H1 (cell line): ENCODE measurements at regions not wholly inside any gene's neighbourhood (a gene's known extent, or its start where the extent isn't known, plus 50 kb on each side); places are given as distances from the start of the nearest gene placed in this dataset.

Source experiments
- CTCF ChIA-PET: fragments of 300-600 bp; sonication (Branson Sonifier 250); formaldehyde crosslinking; loops from one replicate; lab custom pipeline; 2021; ENCODE audit not compliant: partially characterized antibody; lab: Charles Lee
- POLR2A ChIA-PET: fragments of 300-600 bp; sonication (Branson Sonifier 250); formaldehyde crosslinking; loops from one replicate; lab custom pipeline; 2021; ENCODE audit warnings: inconsistent platforms; ENCODE audit not compliant: partially characterized antibody; lab: Charles Lee
- DNase-seq, 2 experiments: peaks; one replicate each; pipeline versions ENCODE4 v3.0.0 to v3.0.0-alpha.2; 2010 to 2022; ENCODE audit warnings: low spot score in 2 of 2, low read depth in 1 of 2, mixed read lengths in 1 of 2
- FAIRE-seq: peaks from 2 replicates; lab custom pipeline; 2011; peaks lifted over from hg19 to GRCh38; lab: Jason Lieb, UNC
- H2AFZ ChIP-seq: 2 replicates; pipeline ENCODE4 v1.8.1; 2012; ENCODE audit warnings: low read length, inconsistent platforms
- H2AK5ac ChIP-seq: 2 replicates; pipeline ENCODE4 v1.6.1; 2013; ENCODE audit warnings: low read depth, low read length
- H2BK120ac ChIP-seq: replicated peaks from 2 replicates; pipeline ENCODE3; 2013; ENCODE audit warnings: low read depth, low read length, inconsistent platforms
- H2BK12ac ChIP-seq: 2 replicates; pipeline ENCODE4 v1.6.1; 2013; ENCODE audit warnings: low read depth, low read length
- H2BK15ac ChIP-seq: 2 replicates; pipeline ENCODE4 v1.6.1; 2013; ENCODE audit warnings: low read length
- H2BK20ac ChIP-seq: 2 replicates; pipeline ENCODE4 v1.6.1; 2013; ENCODE audit warnings: low read length
- H2BK5ac ChIP-seq: 2 replicates; pipeline ENCODE4 v1.6.1; 2013; ENCODE audit warnings: low read depth, low read length
- H3K14ac ChIP-seq: 2 replicates; pipeline ENCODE4 v1.6.1; 2013; ENCODE audit warnings: inconsistent platforms; ENCODE audit not compliant: insufficient read length
- H3K18ac ChIP-seq: 2 replicates; pipeline ENCODE4 v1.6.1; 2013; ENCODE audit warnings: low read length; ENCODE audit errors: extremely low read depth
- H3K23ac ChIP-seq: 2 replicates; pipeline ENCODE4 v1.6.1; 2013; ENCODE audit warnings: inconsistent platforms; ENCODE audit not compliant: insufficient read length
- H3K23me2 ChIP-seq: 2 replicates; pipeline ENCODE4 v1.6.1; 2013; ENCODE audit warnings: low read depth, low read length
- H3K27ac ChIP-seq: 2 replicates; pipeline ENCODE4 v1.6.1; 2011; ENCODE audit warnings: low read depth, low read length, inconsistent platforms
- H3K27me3 ChIP-seq, 4 experiments: replicated peaks in 1 of 4; 1 replicate in 1 of 4; 2 replicates in 3 of 4; pipeline versions ENCODE4 v1.6.1 to v1.8.1; 2011 to 2013; ENCODE audit warnings: low read length in 3 of 4, mild to moderate bottlenecking in 3 of 4, inconsistent platforms in 2 of 4, mixed read lengths in 2 of 4, moderate library complexity in 1 of 4; ENCODE audit not compliant: control insufficient read depth in 3 of 4, insufficient read depth in 3 of 4; ENCODE audit errors: extremely low read depth in 1 of 4
- H3K36me3 ChIP-seq, 4 experiments: 2 replicates each; pipeline versions ENCODE4 v1.6.1 to v1.8.1; 2011 to 2013; ENCODE audit warnings: mild to moderate bottlenecking in 4 of 4, low read length in 3 of 4, moderate library complexity in 2 of 4, control low read depth in 1 of 4, inconsistent platforms in 1 of 4; ENCODE audit not compliant: insufficient read depth in 4 of 4, control insufficient read depth in 2 of 4
- H3K4ac ChIP-seq: replicated peaks from 2 replicates; pipeline ENCODE3; 2013; ENCODE audit warnings: low read length, low read depth, mixed read lengths, inconsistent platforms; ENCODE audit not compliant: insufficient read length
- H3K4me1 ChIP-seq, 4 experiments: replicated peaks in 1 of 4; 1 replicate in 1 of 4; 2 replicates in 3 of 4; pipeline versions ENCODE4 v1.6.1 to v1.8.1; 2011 to 2013; ENCODE audit warnings: low read length in 3 of 4, inconsistent platforms in 2 of 4, mixed read lengths in 1 of 4; ENCODE audit not compliant: insufficient read depth in 4 of 4, control insufficient read depth in 3 of 4
- H3K4me2 ChIP-seq, 2 experiments: 2 replicates each; pipeline versions ENCODE4 v1.6.1 to v1.8.1; 2011 to 2013; ENCODE audit warnings: low read depth in 2 of 2, low read length in 2 of 2, control low read depth in 1 of 2, inconsistent platforms in 1 of 2, mild to moderate bottlenecking in 1 of 2; ENCODE audit not compliant: insufficient read depth in 1 of 2
- H3K4me3 ChIP-seq, 4 experiments: fragments of 200-600, 300-600 bp in 1 of 4; sonication (generic), shearing (Covaris generic), sonication (Bioruptor Twin) in 1 of 4; 2 replicates each; pipeline versions ENCODE4 v1.5.1 to v1.8.1; 2011 to 2016; ENCODE audit warnings: low read length in 4 of 4, low read depth in 3 of 4, control low read depth in 2 of 4, inconsistent platforms in 2 of 4, mild to moderate bottlenecking in 2 of 4, mixed read lengths in 1 of 4, moderate library complexity in 1 of 4; ENCODE audit not compliant: insufficient read depth in 2 of 4; ENCODE audit errors: extremely low read depth in 1 of 4
- H3K56ac ChIP-seq: replicated peaks from 2 replicates; pipeline ENCODE3; 2013; ENCODE audit warnings: low read depth, mild to moderate bottlenecking, mixed read lengths, low read length, inconsistent platforms; ENCODE audit not compliant: insufficient read length
- H3K79me1 ChIP-seq: 2 replicates; pipeline ENCODE4 v1.6.1; 2013; ENCODE audit warnings: low read depth, low read length, control low read depth
- H3K79me2 ChIP-seq, 2 experiments: 2 replicates each; pipeline versions ENCODE4 v1.6.1 to v1.8.1; 2012 to 2013; ENCODE audit warnings: low read length in 2 of 2, mild to moderate bottlenecking in 2 of 2, inconsistent platforms in 1 of 2; ENCODE audit not compliant: insufficient read depth in 2 of 2, control insufficient read depth in 1 of 2
- H3K9ac ChIP-seq, 4 experiments: replicated peaks in 1 of 4; 1 replicate in 1 of 4; 2 replicates in 3 of 4; pipeline versions ENCODE4 v1.6.1 to v1.8.1; 2011 to 2013; ENCODE audit warnings: low read depth in 3 of 4, low read length in 3 of 4, control low read depth in 2 of 4, mild to moderate bottlenecking in 2 of 4, moderate library complexity in 2 of 4, inconsistent platforms in 1 of 4; ENCODE audit errors: extremely low read depth in 1 of 4
- H3K9me3 ChIP-seq, 2 experiments: 2 replicates each; pipeline versions ENCODE4 v1.6.1 to v1.8.1; 2012 to 2013; ENCODE audit warnings: mild to moderate bottlenecking in 2 of 2, moderate library complexity in 2 of 2, control low read depth in 1 of 2, inconsistent platforms in 1 of 2, low read depth in 1 of 2, low read length in 1 of 2, mixed read lengths in 1 of 2; ENCODE audit not compliant: insufficient read depth in 2 of 2
- H4K20me1 ChIP-seq, 2 experiments: replicated peaks in 1 of 2; 2 replicates each; pipeline versions ENCODE3 to v1.8.1; 2011 to 2013; ENCODE audit warnings: inconsistent platforms in 2 of 2, low read length in 2 of 2, mild to moderate bottlenecking in 1 of 2; ENCODE audit not compliant: insufficient read depth in 2 of 2, control insufficient read depth in 1 of 2
- H4K5ac ChIP-seq: 2 replicates; pipeline ENCODE4 v1.6.1; 2013; ENCODE audit warnings: low read length, low read depth, mixed read lengths, inconsistent platforms; ENCODE audit not compliant: insufficient read length
- H4K8ac ChIP-seq: 2 replicates; pipeline ENCODE4 v1.8.0; 2013; ENCODE audit warnings: mild to moderate bottlenecking, moderate library complexity, low read length, inconsistent platforms; ENCODE audit not compliant: insufficient read depth; ENCODE audit errors: extremely low read depth
- H4K91ac ChIP-seq: replicated peaks from 2 replicates; pipeline ENCODE3; 2013; ENCODE audit warnings: low read length, mixed read lengths, inconsistent platforms; ENCODE audit not compliant: insufficient read length
- GTF2F1 ChIP-seq: IDR thresholded peaks from 2 replicates; pipeline ENCODE4 v1.6.1; 2012; ENCODE audit warnings: low read depth, low read length, improper control_type of control experiment, borderline replicate concordance
- JUND ChIP-seq: IDR thresholded peaks from 2 replicates; pipeline ENCODE4 v1.6.1; 2011; ENCODE audit warnings: mild to moderate bottlenecking, improper control_type of control experiment, low read length
- NRF1 ChIP-seq: IDR thresholded peaks from 2 replicates; pipeline ENCODE4 v1.6.1; 2011; ENCODE audit warnings: mild to moderate bottlenecking, low read depth, low read length, improper control_type of control experiment
- POLR2A ChIP-seq, 2 experiments: IDR thresholded peaks; 1 replicate in 1 of 2; 2 replicates in 1 of 2; pipeline ENCODE4 v1.6.1; 2011; ENCODE audit warnings: low read depth in 2 of 2, low read length in 2 of 2, mild to moderate bottlenecking in 2 of 2; ENCODE audit errors: control extremely low read depth in 1 of 2
- RAD21 ChIP-seq, 2 experiments: IDR thresholded peaks in 1 of 2; conservative IDR thresholded peaks in 1 of 2; 2 replicates each; pipeline ENCODE4 v1.6.1; 2011; ENCODE audit warnings: low read depth in 2 of 2, low read length in 2 of 2, improper control_type of control experiment in 1 of 2, inconsistent platforms in 1 of 2, mild to moderate bottlenecking in 1 of 2, moderate library complexity in 1 of 2
- SAP30 ChIP-seq: fragments of 300-600 bp; sonication (generic); IDR thresholded peaks from 2 replicates; pipeline ENCODE4 v1.7.1; 2012; ENCODE audit warnings: low read length, moderate library complexity, mild to moderate bottlenecking, inconsistent platforms; ENCODE audit not compliant: insufficient read depth, insufficient replicate concordance
- SIX5 ChIP-seq: IDR thresholded peaks from 2 replicates; pipeline ENCODE4 v1.6.1; 2011; ENCODE audit warnings: mild to moderate bottlenecking, low read depth, low read length
- TCF12 ChIP-seq: IDR thresholded peaks from 2 replicates; pipeline ENCODE4 v1.6.1; 2011; ENCODE audit warnings: low read depth, mild to moderate bottlenecking, low read length
- ZNF274 ChIP-seq: IDR thresholded peaks from 2 replicates; pipeline ENCODE4 v1.7.0; 2012; ENCODE audit warnings: low read length, borderline replicate concordance; ENCODE audit errors: extremely low read depth
- WGBS, 2 experiments: shearing (Covaris generic) in 1 of 2; methylation state at CpG; one replicate each; pipeline versions ENCODE4 v1.1.6 to v1.1.7; 2013 to 2015; ENCODE audit warnings: low lambda C conversion rate in 2 of 2, mixed read lengths in 2 of 2, inconsistent platforms in 1 of 2, low coverage in 1 of 2, missing lambda C conversion rate in 1 of 2; ENCODE audit not compliant: insufficient replicate concordance in 2 of 2, insufficient coverage in 1 of 2, insufficient read length in 1 of 2; ENCODE audit errors: extremely low coverage in 1 of 2, missing lambda C conversion rate in 1 of 2; 5-methylcytosine and 5-hydroxymethylcytosine counted together

DNA sequence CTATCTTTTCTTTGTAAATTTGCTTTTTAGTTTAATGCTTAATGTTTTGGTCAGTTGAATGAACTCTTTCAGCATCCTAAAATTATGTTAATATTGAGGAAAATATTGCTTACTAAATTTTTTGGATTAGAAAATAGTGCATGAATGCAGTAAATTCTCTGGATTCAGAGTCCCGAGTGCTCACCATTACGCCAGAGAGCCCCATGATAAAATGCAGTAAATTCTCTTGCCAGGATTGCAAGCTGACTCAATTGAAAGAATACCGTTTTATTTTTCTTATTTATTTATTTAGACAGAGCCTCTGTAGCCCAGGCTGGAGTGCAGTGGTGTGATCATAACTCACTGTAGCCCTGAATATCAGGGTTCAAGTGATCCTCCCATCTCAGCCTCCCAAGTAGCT, 60.9 kb upstream of the ENPEP start:
- H3K23me2 ChIP-seq: peaks cover 4% of the 10 kb centered on the region
- no peak overlapping the region for H4K91ac ChIP-seq
- no peaks in the 10 kb centered on the region; a peak in 1 of 4 replicates for H3K9me3 ChIP-seq
- H3K79me1 ChIP-seq: no peaks in the 10 kb centered on the region
- TF ChIP-seq SAP30 (no peak), ZNF274 (no peak), RAD21 (IDR thresholded peaks at IDR 0.05 in 1 of 2, conservative IDR thresholded peaks at IDR 0.05 in 1 of 2; ENCODE audit: low read depth in 2 of 2, low read length in 2 of 2) (no peak), JUND (no peak), POLR2A (IDR thresholded peaks at IDR 0.05; ENCODE audit: control extremely low read depth in 1 of 2, low read depth in 2 of 2, low read length in 2 of 2) (no peak), GTF2F1 (no peak), SIX5 (no peak), NRF1 (no peak), TCF12 (no peak)
- peaks cover 0 to 7% (median 2%) of the 10 kb centered on the region in 4 experiments; a peak in 4 of 7 replicates for H3K4me1 ChIP-seq
- H3K79me2 ChIP-seq: no peaks in the 10 kb centered on the region
- DNase-seq (no peak), FAIRE-seq (no peak)
- H2BK12ac ChIP-seq: no peak overlapping the region
- ChIA-PET CTCF (no interaction called here), POLR2A (no interaction called here)
- no peak overlapping the region for H2BK5ac ChIP-seq
- H3K56ac ChIP-seq: no peak overlapping the region
- H2AK5ac ChIP-seq: no peak overlapping the region
- H3K14ac ChIP-seq: no peak overlapping the region
- no peak overlapping the region for H4K8ac ChIP-seq
- H2BK120ac ChIP-seq: no peak overlapping the region
- no peak overlapping the region for H3K9ac ChIP-seq
- no peak overlapping the region for H3K18ac ChIP-seq
- no peak overlapping the region for H4K5ac ChIP-seq
- H3K36me3 ChIP-seq: no peaks in the 10 kb centered on the region; a peak in 1 of 8 replicates
- no peak overlapping the region for H2BK15ac ChIP-seq
- H3K27me3 ChIP-seq: peaks cover 11 to 23% (median 17%) of the 10 kb centered on the region in 4 experiments
- H3K4me2 ChIP-seq: no peak overlapping the region
- WGBS, 2 experiments: 86% methylated on average over 3 of the region's 3 CpGs; no CpG with 5 or more reads in 1 of the 2 experiments
- no peak overlapping the region for H3K23ac ChIP-seq
- H3K4me3 ChIP-seq: no peak overlapping the region
- no peaks in the 10 kb centered on the region for H4K20me1 ChIP-seq
- H2AFZ ChIP-seq: no peak overlapping the region
- no peak overlapping the region for H2BK20ac ChIP-seq
- no peak overlapping the region for H3K27ac ChIP-seq
- H3K4ac ChIP-seq: no peak overlapping the region
